RPMI7951 (cell line): ENCODE measurements at regions not wholly inside any gene's neighbourhood (a gene's known extent, or its start where the extent isn't known, plus 50 kb on each side); places are given as distances from the start of the nearest gene placed in this dataset.
"Not testable (repeated sequence)": the region's sequence is repeated elsewhere in the genome, so short reads cannot be mapped to it uniquely, and the experiment has no call there.

Source experiments
- DNase-seq: peaks from one replicate; pipeline ENCODE4 v3.0.0-alpha.2; 2012; ENCODE audit warnings: low read depth

DNA sequence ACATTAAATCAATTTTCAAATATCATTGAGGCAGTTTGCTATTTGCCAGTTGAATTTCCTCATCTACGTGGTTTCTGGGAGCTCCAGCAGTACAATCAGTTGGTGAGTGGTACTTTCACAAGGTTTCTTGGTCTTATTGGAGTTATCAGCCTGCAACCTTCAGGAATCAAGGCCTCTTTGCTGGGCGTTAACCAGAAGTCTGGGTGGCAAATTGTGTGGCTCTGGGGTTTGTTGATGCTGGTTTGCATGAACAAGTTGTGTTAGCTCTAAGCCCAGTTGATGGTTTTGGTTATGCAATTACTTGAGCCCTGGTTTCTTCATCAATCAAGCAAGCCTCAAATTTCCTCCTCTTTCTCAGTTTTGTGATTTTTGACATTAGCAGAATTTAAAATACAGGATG lies 152.9 kb upstream of the ANKRD55 start:
- no peak for DNase-seq

DNA sequence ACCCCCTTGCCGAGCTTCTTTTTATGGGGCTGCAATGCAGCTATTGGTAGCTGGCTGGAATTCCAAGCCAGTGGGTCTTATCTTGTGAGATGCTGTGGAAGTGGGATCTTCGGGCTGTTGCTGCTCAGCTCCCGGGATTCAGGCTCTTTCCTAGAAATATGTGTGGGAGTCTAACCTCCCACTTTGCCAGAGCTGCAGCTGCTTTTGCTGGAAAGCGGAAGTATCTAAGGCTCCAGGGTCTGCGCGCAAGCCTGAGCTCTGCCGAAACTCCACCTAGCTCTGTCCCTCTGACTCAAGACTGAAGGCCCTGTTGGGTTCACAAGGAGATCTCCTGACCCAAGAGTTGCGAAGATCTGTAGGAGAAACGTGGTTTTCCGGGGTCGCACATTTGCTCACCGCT lies 151.1 kb upstream of the ANKRD55 start:
- DNase-seq, result peak; percentile 90

DNA sequence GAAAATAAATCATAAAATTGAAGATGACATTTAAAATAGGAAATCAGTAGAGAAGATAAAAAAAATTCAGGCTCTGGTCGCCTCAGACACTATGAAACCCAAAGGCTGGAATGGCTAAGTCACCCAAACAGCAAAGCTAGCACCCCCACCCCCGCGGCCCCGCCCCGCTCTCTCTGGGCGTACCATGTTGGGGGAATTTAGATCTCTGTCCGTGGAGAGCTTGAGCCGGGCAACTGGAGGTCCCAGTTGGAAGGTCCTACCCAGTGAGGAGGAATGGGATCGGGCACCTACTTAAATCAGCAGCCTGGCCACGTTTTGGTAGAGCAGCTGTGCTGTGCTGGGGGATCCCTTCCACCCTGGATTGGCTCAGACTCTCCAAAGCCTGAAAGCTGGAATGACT lies 150.6 kb upstream of the ANKRD55 start:
- no peak for DNase-seq

DNA sequence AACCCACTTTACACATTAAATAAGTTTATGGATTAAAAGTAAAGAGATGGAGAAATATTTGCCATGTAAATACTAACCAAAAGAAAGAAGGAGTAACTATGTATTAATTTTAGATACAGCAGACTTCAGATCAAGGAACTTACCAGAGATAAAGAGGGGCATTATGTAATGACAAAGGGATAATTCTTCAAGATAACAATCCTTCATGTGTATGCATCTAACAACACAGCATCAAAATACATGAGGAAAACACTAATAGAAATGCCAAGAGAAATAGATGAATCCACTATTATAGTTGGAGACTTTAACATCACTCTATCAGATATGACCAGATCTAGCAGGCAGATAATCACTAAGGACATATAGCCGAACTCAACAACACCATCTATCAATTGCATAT lies 149.8 kb upstream of the ANKRD55 start:
- DNase-seq, result no peak

DNA sequence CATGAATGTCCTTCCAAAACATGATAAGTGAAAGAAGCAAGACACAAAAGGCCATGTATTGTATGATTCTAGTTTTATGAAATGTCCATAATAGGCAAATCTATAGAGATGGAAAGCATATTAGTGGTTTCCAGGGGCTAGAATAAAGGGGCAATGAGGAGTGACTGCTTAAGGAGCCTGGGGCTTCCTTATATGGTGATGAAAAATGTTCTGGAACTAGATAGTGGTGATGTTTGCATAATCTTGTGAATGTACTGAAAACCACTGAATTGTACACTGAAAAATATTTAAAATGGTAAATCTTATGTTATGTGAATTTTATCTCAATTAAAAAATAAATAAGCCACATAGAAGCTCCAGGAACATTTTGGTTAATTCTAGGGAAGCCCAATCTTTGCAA lies 144.4 kb upstream of the ANKRD55 start:
- DNase-seq, result no peak

DNA sequence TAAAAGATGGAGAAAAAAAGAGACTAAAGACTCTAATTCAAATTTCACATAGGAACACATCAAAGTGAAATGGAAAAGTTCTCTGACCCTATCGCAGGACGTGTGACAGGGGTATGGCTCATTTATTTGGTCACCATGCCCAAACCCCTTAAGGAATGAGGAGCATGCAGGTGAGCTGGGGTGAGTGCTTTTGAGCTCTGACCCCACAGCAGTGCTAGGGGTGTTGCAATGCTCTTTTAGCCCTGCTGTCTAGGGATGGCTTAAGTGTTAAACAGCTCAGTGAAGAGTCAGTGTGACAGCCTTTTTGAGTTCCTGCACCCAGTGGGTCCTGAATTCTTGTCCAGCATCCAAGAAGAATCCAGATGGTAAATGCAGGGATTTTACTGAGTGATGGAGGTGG lies 143.0 kb upstream of the ANKRD55 start:
- no peak for DNase-seq

DNA sequence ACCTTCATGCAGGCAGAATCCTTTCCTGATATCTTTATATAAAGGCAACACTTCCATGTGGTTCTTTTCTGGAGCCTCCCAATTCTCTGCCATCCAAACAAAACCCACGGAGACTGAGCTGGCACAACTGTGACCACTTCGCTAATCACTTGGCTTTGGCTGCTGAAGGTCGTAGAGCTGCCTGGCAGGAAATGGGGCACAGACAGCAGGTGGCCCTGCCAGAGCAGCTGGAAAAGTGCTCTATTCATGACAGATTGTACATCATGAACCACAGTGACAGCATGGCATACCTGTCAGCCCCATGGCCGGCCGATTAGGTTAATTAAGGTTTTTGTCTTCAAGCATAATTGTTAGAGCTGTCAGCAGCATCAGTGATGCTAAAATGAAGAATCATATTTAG lies 141.9 kb upstream of the ANKRD55 start:
- no peak for DNase-seq

DNA sequence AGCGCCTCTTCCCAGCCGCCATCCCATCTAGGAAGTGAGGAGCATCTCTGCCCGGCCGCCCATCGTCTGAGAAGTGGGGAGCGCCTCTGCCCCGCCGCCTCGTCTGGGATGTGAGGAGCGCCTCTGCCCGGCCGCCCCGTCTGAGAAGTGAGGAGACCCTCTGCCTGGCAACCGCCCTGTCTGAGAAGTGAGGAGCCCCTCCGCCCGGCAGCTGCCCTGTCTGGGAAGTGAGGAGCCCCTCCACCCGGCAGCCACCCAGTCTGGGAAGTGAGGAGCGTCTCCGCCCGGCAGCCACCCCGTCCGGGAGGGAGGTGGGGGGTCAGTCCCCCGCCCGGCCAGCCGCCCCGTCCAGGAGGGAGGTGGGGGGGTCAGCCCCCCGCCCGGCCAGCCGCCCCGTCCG lies 139.4 kb upstream of the ANKRD55 start:
- DNase-seq, result not testable (repeated sequence)

DNA sequence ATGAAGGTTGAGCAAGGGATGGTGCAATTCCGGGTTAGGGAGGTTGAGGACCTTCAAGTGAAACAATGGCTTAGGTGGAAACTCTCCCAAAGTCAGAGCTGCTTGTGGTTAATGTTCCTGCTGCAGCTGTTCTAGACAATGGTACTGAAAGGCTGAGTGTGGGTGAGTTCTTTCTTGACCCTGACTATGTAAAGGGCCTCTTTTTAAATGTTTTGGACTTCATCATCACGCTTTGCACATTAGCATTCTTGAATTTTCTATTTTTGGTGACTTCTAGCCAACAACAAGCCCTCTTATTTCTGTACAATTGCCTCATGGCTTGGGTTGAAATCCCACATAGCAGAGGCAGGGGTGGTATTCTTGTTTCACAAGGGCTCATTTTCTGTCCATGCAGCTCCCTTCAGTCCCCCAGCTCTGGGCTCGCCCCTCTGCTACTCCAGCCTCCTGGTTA lies 136.3 kb upstream of the ANKRD55 start:
- peak; percentile 21 for DNase-seq

DNA sequence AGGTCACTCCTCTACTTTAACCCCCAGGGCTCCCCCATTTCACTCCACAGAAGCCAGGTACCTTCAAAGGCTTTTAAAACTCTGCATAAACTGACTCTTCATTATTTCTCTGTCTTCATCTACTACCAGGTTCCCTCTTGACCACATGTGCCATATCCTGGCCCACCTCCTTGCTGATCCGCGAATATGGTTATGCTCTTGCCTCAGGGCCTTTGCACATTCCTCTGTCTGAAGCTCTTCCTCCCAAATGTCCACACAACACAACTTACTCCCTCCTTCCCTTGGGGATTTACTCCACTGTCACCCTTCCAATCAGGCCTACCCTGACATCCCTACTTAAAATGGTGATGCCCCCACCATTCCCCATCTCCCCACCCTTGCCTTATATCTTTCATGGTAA lies 134.6 kb upstream of the ANKRD55 start:
- peak; percentile 51 for DNase-seq

DNA sequence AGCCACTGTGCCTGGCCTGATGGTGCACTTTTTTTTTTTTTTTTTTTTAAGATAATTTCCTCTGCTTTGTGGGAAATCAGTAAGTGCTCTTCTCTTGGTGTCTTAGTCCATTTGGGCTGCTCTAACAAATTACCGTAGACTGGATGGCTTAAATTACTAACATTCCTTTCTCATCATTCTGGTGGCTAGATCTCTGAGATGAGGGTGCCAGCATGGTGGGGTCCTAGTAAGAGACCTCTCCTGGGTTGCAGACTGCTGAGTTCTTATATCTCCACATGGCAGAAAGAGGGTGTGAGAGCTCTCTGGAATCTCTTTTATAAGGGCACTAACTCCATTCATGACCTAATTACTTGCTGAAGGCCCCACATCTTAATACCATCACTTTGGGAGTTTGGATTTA lies 133.9 kb upstream of the ANKRD55 start:
- no peak for DNase-seq

DNA sequence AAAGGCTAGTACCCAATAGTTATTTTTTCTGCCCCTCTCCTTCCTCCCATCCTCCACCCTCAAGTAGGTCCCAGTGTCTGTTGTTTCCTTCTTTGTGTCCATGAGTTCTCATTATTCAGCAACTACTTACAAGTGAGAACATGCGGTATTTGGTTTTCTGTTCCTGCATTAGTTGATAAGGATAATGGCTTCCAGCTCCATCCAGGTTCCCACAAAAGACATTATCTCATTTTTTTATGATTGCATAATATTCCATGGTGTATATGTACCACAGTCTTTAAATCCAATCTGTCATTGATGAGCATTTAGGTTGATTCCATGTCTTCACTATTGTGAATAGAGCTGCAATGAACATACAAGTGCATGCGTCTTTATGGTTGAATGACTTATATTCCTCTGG lies 128.3 kb upstream of the ANKRD55 start:
- no peak for DNase-seq

DNA sequence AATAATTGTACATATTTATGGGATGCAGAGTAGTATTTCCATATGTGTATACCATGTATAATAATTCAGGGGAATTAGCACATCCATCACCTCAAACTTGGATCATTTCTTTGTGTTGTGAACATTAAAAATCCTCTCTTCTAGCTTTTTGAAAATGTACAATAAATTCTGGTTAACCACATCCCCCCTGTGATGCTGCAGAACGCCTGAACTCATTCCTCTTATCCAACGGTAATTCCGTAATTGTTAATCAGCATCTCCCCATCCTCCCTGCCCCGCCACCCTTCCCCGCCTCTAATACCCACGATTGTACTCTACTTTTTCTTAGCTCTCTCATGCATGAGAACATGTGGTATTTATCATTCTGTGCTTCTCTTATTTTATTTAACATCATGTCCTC lies 127.7 kb upstream of the ANKRD55 start:
- DNase-seq, result peak; percentile 75

DNA sequence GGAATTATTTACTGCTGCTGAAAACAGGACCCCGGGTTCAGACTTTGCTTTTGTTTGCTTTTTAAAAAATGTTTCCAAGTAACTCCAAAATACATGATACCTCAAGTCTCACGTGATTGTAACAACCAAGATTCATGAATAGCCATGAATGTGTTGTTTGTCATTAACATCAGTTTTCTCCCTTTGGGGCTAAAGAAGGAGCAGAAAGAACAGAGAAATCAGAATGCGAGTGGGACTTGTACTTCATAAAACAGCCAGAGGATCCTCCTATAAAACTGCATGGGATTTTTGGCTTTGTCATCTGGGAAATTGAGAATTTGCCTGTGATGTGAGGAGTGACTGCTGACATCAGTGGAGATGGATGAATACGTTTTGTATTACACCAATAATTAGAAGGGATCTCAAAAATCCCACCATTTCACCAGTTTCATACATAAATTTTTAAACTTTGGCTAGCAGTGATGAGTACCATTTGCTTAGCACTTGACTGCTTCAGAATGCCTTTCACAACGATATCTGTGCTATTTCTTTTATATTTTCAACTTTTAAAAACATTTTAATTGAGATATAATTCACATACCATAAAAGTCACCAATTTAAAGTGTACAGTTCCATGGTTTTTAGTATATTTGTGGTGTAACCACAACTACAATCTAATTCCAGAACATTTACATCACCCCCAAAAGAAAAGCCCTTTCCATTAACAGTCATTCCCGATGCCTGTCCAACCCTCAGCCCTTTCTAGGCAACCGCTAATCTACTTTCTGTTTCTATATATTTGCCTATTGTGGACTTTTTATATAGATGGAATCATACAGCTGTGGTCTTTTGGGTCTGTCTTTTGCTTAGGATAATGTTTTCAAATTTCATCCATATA lies 126.9 kb upstream of the ANKRD55 start:
- peak; percentile 65 for DNase-seq

DNA sequence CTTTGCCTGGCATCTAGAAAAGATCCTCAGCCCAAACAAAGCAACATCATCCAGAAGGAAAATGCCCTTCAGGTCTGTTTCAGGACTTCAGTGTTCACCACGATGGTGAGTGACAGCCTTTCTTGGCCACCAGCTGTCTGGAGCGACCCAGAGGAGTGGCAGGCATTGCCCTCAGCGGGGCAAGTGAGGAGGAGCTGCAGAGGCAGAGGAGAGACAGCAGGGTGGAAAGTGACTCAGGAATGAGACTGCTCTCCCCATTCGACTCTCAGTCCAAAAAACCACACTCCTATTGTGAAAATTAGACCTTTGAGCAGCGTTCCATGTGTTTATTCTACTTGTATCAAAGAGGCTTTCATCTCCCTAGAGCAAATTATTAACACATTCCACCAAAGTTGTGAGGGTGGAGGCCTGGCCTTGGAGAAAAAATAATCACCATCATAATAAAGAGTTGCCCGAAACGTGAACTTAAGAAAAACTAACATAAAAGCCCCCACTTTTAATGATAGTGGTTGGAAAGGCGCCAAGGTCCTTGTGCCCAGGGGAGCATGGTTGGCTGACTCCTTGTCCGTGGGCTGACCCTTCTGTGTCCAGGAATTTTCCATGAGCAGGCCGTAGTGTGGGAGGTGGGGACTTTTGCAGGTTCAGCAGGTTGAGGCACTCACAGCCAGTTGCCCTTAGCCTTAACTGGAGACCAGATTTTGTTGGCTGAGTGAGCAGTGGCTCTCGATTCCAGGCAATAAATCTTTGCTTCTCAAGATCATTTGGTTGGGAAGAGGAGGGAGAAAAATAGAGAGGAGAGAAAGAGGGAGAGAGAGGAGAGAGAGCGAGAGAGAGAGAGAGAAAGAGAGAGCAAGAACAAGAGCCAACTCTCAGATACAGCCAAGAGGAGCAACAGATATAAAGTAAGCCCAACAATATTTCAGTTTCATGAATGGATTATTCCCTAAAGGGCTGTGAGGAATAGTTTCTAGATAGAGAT lies 125.9 kb upstream of the ANKRD55 start:
- peak; percentile 85 for DNase-seq

DNA sequence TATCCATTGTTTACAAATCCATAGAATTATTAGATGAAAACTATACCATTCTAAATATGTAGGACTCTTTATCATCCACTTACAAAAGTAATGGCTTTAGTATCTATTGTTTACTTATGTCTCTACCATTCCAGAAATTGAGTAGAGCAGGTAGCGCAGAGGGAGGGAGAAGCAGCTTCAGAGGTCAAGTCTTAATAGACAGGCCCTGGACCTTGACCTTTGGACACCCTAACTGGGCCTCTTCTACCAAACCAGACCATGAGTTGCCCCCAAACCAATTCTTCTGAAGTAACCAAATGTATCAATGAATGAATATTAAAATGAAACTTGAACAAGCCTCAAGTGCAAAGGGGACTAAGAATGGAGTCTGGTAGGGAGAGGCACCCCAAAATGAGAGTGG lies 124.9 kb upstream of the ANKRD55 start:
- DNase-seq, result no peak

DNA sequence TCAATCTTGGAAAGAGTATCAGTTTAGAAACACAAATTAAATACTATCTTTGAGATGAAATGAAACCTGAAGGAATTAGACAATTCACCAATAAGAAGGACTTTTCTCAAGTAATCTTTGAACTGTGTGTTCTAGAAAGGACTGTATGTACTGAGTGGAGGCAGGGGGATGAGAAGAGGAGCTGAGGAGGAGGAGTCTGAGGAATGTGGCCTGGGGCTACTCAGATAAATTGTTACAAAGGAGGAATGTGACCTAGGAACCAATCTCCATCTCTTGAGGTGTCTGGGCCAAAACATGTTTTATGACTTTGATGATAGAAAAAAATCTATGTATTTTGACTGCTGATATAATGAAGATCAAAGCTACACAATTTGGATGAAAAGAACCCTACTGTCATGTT lies 124.3 kb upstream of the ANKRD55 start:
- DNase-seq, result peak; percentile 35

DNA sequence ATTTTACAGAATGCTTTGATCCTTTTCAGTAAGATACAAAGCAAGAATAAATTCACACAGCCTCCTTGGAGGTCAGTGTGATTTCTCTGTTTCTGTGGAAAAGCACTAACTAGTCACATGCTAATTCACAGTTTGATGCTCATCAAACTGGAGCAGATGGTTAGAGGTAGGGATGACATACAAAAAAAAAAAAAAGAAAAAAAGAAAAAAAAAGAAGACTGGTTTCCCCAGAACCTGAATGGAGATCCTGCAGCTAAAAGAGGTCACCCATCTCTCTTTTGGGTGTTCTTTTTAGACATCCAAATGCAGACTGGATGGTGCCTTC lies 123.7 kb upstream of the ANKRD55 start:
- no peak for DNase-seq

DNA sequence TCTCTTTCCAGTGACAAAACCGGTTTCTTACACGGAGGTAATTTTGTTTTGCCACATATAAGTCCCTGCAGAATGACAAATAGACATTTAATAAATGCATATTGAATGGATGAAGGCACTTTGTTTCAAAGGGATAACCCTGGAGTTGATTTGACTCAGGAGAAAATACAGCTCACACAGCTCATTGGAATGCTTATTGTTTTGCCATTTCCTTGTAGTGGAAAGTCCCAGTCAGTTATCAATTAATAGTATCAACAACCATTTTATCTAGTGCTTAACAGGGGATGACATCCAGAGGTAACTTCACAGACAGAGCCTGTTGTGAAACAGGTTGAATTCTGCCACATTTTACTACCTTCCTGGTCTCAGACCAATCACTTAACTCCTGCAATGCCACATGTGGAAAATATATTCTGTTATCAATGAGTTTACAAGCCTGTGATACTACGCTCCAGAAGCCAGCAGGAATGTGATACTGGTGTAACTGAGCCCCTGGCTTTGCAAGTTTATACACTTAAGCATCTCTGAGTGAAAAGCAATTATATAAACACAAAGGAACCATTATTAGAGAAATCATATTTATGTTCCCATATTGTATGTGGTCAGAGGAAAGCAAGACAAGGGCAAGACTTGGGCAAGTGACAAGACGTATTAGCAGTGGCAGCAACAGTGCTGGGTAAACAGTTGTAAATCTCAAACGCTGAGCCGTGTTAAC lies 123.1 kb upstream of the ANKRD55 start:
- no peak for DNase-seq

DNA sequence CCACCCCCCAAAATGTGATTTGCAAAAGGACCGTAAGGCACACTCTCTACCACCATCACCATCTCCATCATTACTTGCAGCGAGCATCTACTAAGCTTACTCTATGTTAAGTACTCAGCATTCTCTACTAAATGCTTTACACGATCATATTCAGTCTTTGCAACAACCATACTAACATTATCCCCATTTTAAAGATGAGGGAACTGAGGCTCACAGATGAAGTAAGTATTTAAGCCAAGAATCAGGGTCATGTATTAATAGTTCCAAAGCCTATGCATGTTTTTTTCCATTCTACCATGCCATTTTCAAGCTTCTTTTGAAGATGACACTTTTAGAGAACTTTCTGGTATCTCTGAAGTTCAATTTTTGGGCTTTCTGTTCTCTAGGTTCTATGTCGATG lies 121.7 kb upstream of the ANKRD55 start:
- DNase-seq, result no peak

DNA sequence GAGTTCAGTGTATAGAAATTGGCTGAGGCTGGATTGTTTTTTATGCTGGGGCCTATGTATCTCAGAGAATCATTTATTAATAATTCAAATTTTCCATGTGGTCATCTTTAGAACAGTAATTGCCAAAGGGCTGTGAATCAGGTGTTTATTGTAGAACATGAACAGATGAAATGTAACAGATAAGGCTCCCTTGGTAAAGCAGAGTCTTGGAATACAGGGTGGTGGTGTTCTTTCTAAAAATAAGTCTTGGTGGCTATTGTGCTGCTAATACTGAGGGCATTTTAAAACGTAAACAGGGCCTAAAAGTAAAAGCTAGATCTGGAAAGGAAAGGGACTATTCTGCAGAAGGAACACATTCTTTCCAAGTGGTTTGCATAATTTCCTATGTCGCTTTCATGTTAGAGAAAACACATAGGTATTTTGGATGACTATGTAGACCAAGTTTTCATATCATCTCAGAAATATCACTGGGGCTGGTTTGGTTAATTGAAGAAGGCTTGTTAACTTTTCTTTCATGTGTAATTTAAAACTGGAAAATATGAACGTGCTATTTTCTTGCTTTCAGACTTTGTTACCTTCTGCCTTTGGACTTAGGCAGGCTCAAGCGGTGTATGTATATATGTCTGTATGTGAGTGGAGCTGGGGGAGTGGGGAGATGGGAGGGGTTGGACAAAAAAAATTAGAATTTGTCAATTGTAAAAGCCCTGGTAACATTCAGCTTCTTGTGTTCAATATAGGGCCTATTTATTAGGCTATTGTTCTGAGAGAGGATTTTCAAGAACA lies 119.9 kb upstream of the ANKRD55 start:
- no peak for DNase-seq
